WERI-Rb-1 (cell line): ENCODE measurements at regions not wholly inside any gene's neighbourhood (a gene's known extent, or its start where the extent isn't known, plus 50 kb on each side); places are given as distances from the start of the nearest gene placed in this dataset.
"Not testable (repeated sequence)": the region's sequence is repeated elsewhere in the genome, so short reads cannot be mapped to it uniquely, and the experiment has no call there.

Experiments
- DNase-seq: peaks from one replicate; pipeline ENCODE4 v3.0.0-alpha.2; 2020
- H3K27ac ChIP-seq: fragments of 250-450 bp; sonication (Bioruptor Pico); 2 replicates; pipeline ENCODE4 v1.5.1; 2020; ENCODE audit warnings: mild to moderate bottlenecking, moderate library complexity
- H3K27me3 ChIP-seq: fragments of 250-450 bp; sonication (Bioruptor Pico); 2 replicates; pipeline ENCODE4 v1.5.1; 2021; ENCODE audit warnings: mild to moderate bottlenecking, low read depth, moderate library complexity; ENCODE audit not compliant: insufficient read depth, severe bottlenecking
- H3K36me3 ChIP-seq: fragments of 250-450 bp; sonication (Bioruptor Pico); 2 replicates; pipeline ENCODE4 v1.5.1; 2020; ENCODE audit warnings: mild to moderate bottlenecking, moderate library complexity
- H3K4me3 ChIP-seq: 2 replicates; pipeline ENCODE4 v1.5.1; 2011; ENCODE audit warnings: low read depth, mild to moderate bottlenecking, control low read depth, low read length
- H3K9me3 ChIP-seq: fragments of 250-450 bp; sonication (Bioruptor Pico); 2 replicates; pipeline ENCODE4 v1.5.1; 2021; ENCODE audit warnings: mild to moderate bottlenecking, moderate library complexity; ENCODE audit not compliant: severe bottlenecking
- TF ChIP-seq, protein P1 (sequence below): IDR thresholded peaks from 2 replicates; pipeline ENCODE4 v1.5.1; 2011; ENCODE audit warnings: low read depth, mild to moderate bottlenecking, control low read depth, inconsistent platforms, low read length

DNA sequence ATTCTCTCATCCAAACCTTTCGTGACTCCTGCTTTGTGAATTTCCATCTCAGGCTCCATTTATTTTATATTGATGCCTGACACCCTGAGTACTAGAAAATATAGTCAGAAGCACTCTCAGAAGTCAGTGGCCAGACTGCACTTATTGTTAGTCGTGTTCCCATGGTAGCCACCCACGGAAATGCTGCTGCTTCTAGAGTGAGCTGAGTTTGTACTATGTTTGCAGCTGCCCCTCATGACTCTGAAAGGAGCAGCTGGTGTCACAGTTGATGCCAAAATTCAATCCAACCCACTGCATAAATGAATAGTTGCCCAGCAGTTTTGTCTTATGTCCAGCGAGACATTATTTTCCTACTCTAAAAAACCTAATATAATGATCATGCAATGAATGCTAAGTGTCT is 265.2 kb upstream of the SPHKAP start:
- no peak overlapping the region for H3K27ac ChIP-seq
- no peak overlapping the region for H3K4me3 ChIP-seq
- H3K9me3 ChIP-seq = no peaks in the 10 kb centered on the region
- TF ChIP-seq, protein P1, sequence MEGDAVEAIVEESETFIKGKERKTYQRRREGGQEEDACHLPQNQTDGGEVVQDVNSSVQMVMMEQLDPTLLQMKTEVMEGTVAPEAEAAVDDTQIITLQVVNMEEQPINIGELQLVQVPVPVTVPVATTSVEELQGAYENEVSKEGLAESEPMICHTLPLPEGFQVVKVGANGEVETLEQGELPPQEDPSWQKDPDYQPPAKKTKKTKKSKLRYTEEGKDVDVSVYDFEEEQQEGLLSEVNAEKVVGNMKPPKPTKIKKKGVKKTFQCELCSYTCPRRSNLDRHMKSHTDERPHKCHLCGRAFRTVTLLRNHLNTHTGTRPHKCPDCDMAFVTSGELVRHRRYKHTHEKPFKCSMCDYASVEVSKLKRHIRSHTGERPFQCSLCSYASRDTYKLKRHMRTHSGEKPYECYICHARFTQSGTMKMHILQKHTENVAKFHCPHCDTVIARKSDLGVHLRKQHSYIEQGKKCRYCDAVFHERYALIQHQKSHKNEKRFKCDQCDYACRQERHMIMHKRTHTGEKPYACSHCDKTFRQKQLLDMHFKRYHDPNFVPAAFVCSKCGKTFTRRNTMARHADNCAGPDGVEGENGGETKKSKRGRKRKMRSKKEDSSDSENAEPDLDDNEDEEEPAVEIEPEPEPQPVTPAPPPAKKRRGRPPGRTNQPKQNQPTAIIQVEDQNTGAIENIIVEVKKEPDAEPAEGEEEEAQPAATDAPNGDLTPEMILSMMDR = no peak
- H3K27me3 ChIP-seq = peaks cover 9% of the 10 kb centered on the region
- no peak for DNase-seq
- H3K36me3 ChIP-seq = no peaks in the 10 kb centered on the region

DNA sequence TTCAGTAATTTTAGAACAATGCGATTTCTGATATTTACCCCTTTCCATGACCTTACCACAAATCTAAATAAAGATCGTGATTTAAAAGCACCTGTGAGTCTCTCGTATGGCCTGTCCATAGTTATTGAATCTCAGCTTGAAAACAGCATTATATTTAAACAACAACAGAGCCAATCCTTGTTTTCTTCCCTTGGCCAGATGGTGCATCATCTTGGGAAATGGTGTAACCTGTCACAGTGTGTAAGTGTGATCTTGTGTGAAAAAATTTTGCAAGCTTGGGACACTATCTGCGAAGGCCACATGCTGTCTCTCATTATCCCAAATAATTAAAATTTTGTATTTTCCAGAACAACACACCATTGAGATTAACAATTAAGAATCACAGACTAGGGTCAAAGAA is 262.7 kb upstream of the SPHKAP start:
- Histone ChIP-seq H3K36me3 (no peaks in the 10 kb centered on the region), H3K9me3 (no peaks in the 10 kb centered on the region), H3K27ac (no peak overlapping the region), H3K4me3 (no peak overlapping the region), H3K27me3 (peaks cover 6% of the 10 kb centered on the region)
- DNase-seq = no peak
- TF ChIP-seq, protein P1 = no peak

DNA sequence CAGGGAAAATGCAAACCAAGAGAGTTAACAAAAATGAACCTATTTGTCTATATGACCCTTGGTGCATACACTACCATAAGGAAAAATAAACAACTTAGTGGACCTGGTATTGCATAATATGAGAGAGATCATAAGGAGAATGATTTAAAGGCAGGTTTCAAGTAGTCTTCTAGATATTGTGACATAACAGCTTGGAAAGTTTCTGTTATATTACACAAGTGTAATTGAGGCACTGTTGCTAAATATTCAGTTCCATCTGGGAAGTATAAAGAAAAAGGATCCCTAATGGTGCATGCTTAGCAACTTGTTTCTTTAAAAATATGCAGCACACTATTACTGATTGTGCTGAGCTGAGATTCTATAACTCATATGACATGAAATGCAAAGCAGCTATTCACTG is 252.2 kb upstream of the SPHKAP start:
- DNase-seq = no peak
- Histone ChIP-seq H3K9me3 (no peaks in the 10 kb centered on the region), H3K27ac (no peak overlapping the region), H3K4me3 (no peak overlapping the region), H3K27me3 (peaks cover 3% of the 10 kb centered on the region), H3K36me3 (no peaks in the 10 kb centered on the region)
- TF ChIP-seq, protein P1 = no peak

DNA sequence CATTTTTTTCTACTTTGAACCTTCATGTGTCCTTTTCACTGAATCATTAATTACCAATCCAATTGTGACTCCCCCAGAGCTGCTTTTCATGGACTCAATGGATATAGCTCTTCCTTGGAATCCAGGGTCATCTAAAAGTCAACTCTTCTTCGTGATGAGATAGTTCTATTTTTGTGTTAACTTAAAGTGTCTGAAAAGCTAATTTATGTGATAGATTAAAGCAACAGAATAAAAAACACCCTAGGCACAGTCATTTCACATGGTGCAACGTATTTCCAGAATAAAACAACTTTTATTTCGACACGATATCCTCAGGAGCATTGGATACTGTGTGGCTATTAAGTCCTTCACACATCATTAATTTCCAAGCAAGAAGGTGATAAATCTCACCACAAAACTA is 250.6 kb upstream of the SPHKAP start:
- Histone ChIP-seq H3K4me3 (no peak overlapping the region), H3K9me3 (no peaks in the 10 kb centered on the region), H3K27me3 (peaks cover 5% of the 10 kb centered on the region), H3K27ac (no peak overlapping the region), H3K36me3 (no peaks in the 10 kb centered on the region)
- DNase-seq = no peak
- TF ChIP-seq, protein P1 = no peak

DNA sequence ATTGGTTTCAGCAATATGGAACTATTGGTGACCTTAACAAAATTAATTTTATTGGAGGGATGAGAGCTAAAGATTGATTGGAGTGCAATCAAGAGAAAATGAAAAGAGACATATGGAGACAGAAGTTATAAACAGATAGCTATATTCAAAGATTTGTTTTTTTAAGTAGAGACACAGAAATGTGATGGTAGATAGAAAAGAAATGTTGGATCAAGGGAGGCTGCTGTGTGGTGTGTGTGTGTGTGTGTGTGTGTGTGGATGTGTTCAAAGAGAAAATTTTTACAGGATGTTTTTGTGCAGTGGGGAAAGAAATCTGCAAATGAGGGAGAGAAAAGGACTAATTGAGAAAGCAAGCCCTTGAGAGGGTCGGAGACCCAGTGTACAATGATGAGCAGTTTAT is 249.5 kb upstream of the SPHKAP start:
- H3K36me3 ChIP-seq = no peaks in the 10 kb centered on the region
- H3K27me3 ChIP-seq = peaks cover 5% of the 10 kb centered on the region
- no peak overlapping the region for H3K4me3 ChIP-seq
- no peaks in the 10 kb centered on the region for H3K9me3 ChIP-seq
- TF ChIP-seq, protein P1 = no peak
- DNase-seq = no peak
- H3K27ac ChIP-seq = no peak overlapping the region

DNA sequence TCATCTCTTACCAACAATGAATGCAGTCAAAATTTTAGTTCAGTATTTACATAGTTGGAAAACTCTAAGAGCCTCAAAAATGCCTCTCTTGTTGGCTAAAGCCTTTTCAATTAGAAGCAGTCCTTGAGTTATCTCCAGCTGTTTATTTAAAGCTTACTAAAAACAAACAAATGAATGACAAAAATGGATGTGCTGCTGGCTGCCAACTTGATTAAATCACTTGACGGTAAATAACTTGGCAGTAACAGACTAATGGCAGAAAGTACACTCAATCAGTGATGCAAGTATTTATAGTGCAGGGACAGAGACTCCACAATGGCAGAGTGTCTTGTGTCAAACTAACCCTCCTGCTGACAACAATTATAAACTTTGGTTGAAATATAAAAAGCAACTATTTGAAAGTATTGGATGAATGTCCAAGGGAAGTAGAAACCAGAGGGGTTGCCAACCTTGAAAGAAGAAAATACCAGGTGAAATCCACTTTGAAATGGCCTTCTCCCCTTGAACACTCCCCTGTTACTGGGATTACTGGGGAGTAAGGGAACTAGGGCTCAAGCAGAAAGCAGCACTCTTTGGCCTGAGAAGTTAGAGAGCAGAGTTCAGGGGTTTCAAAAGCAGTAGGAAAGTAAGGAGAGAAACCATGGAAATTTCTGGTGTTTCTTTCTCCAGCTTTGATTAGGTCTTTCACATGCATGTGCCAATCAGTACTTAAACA is 245.2 kb upstream of the SPHKAP start:
- no peaks in the 10 kb centered on the region for H3K9me3 ChIP-seq

DNA sequence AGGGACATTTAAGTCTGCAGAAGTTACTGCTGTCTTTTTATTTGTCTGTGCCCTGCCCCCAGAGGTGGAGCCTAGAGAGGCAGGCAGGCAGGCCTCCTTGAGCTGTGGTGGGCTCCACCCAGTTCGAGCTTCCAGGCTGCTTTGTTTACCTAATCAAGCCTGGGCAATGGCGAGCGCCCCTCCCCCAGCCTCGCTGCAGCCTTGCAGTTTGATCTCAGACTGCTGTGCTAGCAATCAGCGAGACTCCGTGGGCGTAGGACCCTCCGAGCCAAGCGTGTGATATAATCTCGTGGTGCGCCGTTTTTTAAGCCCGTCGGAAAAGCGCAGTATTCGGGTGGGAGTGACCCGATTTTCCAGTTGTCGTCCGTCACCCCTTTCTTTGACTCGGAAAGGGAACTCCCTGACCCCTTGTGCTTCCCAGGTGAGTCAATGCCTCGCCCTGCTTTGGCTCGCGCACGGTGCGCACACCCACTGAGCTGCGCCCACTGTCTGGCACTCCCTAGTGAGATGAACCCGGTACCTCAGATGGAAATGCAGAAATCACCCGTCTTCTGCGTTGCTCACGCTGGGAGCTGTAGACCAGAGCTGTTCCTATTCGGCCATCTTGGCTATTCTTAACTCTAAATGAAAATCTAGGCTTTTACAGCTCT is 244.0 kb upstream of the SPHKAP start:
- H3K27ac ChIP-seq, H3K4me3 ChIP-seq, DNase-seq, H3K27me3 ChIP-seq, H3K9me3 ChIP-seq, H3K36me3 ChIP-seq: not testable (repeated sequence)

More for the DNA sequence above, 245.2 kb upstream of the SPHKAP start:
- Histone ChIP-seq H3K27me3 (peaks cover 2% of the 10 kb centered on the region), H3K4me3 (no peak overlapping the region), H3K27ac (no peak overlapping the region), H3K36me3 (no peaks in the 10 kb centered on the region)
- TF ChIP-seq, protein P1 = no peak
- no peak for DNase-seq
